ENCODE measurements at regions not wholly inside any gene's neighbourhood (a gene's known extent, or its start where the extent isn't known, plus 50 kb on each side); places are given as distances from the start of the nearest gene placed in this dataset.
A peak's percentile ranks its signal among the peaks of the same experiment; 100 is the strongest.
"Not testable (repeated sequence)": the region's sequence is repeated elsewhere in the genome, so short reads cannot be mapped to it uniquely, and the experiment has no call there.

DNA sequence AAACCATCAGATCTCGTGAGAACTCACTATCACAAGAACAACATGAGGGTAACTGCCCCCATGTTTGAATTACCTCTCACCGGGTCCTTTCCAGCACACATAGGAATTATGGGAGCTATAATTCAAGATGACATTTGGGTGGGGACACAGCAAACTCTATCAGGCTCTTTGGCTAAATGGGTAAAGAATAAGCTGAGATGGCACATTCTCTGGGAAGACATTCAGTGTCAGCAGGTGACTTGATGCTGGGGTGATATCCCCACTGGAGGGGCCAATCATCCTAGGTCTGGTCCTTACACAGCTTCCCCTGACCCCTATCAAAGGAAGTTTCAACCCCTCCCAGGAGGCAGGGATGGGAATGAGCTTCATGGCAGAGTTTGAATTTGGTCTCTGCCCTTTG, 664.0 kb upstream of the EEF2KMT start:
- DNase-seq (ENCODE audit: low spot score) = no peak

DNA sequence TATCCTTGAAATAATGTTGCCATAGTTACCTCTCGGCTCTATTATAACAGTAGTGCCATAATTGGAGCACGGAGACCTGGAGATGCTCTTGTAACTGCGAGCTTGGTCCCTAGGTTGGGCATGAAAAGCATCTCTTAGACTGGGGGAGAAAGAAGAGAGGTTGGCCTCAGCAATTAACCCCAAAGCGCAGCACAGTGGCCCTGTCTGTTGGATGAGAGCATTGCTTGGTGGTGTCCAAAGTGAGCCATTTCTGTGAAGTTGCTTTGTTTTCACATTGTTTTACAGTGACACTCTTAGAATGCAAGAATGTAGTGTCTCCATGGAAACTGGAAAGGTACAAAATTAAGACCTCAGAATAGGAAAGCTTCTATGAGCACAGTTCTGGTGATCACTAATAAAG, 660.7 kb upstream of the EEF2KMT start:
- DNase-seq (ENCODE audit: low spot score) = no peak

- DNase-seq (ENCODE audit: low spot score) = peak; percentile 5
Observed at GRCh38 chr16:5756969-5757368, 659.4 kb upstream of the EEF2KMT start.

- no peak for DNase-seq (ENCODE audit: low spot score)
Observed at GRCh38 chr16:5753381-5753780, 655.8 kb upstream of the EEF2KMT start.

DNA sequence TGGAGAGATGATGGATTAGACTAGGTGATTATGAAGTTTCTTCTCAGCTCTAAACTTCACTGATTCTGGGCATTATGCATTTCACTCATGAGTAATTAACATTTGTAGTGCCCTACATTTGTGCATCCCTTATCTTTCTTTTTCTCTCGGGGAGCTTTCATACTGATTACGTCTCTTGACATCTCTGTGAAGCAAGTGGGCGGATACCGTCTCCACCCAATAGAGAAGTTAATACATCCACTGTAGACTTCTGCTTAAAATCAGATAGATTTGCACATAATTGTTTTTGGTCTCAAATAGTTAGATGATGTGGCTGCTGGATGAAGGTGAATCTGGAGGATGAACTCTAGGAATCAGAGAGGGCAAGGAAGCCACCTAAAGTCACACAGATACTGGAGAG, 653.6 kb upstream of the EEF2KMT start:
- no peak for DNase-seq (ENCODE audit: low spot score)

DNA sequence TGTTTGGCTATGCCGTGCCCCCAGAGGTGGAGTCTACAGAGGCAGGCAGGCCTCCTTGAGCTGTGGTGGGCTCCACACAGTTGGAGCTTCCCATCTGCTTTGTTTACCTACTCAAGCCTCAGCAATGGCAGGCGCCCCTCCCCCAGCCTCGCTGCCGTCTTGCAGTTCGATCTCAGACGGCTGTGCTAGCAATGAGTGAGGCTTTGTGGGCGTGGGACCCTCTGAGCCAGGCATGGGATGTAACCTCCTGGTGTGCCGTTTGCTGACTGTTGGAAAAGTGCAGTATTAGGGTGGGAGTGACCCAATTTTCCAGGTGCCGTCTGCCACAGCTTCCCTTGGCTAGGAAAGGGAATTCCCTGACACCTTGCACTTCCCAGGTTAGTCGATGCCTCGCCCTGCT, 652.8 kb upstream of the EEF2KMT start:
- not testable (repeated sequence) for DNase-seq (ENCODE audit: low spot score)

- DNase-seq (ENCODE audit: low spot score) = no peak
Observed at GRCh38 chr16:5738586-5738985, 641.0 kb upstream of the EEF2KMT start.

GRCh38 chr16:5736209-5736930, 638.8 kb upstream of the EEF2KMT start:
- DNase-seq (ENCODE audit: low spot score) = no peak

- DNase-seq (ENCODE audit: low spot score) = no peak
Observed at GRCh38 chr16:5735444-5735843, 637.8 kb upstream of the EEF2KMT start.

GRCh38 chr16:5730783-5731182, 633.2 kb upstream of the EEF2KMT start:
- no peak for DNase-seq (ENCODE audit: low spot score)

GRCh38 chr16:5722116-5722619, 624.6 kb upstream of the EEF2KMT start:
- DNase-seq (ENCODE audit: low spot score) = no peak

GRCh38 chr16:5715155-5715554, 617.6 kb upstream of the EEF2KMT start:
- DNase-seq (ENCODE audit: low spot score) = no peak

DNA sequence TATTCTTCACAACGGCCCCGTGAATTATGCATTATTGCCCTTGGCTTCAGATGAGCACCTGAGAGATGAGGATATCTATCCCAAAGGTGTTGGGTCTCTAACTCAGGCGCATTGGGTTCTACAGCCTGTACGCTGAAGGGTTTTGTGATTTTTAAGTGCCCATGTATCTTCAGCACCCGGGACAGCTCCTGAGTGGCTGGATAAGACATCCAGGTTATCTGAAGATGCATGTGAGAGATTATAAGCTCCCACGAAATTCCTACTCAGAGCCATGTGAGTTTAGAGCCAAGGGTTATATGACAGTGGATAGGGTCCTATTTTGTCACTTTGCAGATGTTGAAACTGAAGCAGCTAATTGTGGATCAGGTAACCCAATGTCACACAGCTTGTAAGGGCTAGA, 612.3 kb upstream of the EEF2KMT start:
- peak; percentile 41 for DNase-seq (ENCODE audit: low spot score)

DNA sequence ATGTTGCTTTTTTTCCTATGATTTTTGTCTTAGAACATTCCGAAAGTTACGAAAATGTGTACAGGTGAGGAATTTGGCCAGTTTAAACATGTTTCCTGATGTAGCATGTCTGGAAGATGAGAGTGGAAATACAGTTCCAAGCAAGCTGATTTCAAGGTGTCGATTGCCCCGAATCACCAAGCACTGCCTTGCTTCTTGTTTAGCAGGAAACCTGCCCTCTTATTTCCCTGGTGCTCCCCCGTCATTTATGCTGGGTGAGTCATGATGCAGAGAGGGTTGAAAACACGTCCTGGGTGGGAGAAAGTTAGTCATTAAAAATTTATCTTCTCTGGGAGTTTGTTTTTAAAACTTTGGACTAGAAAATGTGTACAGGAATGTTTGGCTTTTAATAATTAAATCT, 608.6 kb upstream of the EEF2KMT start:
- no peak for DNase-seq (ENCODE audit: low spot score)

DNA sequence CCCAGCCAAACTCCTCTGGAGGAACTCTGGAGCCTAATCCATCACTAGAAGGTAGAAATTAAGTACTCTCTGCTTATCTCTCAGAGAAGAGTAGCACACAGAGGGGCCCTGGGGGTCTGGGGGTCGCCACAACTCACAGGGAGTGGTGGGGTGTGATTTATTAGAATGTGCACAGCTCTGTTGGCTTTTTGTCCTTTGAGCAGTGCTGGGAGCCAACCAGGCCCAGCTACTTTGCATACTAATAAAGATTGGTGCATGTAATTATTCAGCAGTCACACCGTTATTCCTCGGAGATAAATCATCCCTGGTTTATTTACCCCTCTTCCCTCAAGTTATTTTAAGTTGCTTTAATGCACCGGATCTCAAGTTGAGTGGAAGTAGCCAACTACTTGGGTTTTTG, 606.7 kb upstream of the EEF2KMT start:
- DNase-seq (ENCODE audit: low spot score) = no peak

DNA sequence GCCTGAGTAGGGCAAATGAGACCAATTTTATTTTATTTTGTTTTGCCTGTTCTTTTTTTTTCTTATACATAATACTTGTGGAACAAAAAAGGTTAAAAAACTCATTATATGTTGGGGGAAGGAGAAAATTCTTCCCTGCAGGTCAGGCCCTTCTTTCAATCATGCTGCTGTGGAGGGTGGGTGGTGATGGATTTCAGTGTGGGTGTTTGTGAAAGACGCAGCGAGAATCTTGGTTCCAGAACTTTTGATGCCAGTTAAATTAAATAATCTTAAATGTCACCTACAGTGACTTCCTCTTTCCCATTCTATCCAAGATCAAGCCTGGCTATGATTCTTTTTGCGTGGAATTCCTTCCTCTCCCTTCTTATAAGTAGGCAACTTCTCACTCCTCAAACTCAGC, 595.8 kb upstream of the EEF2KMT start:
- no peak for DNase-seq (ENCODE audit: low spot score)

DNA sequence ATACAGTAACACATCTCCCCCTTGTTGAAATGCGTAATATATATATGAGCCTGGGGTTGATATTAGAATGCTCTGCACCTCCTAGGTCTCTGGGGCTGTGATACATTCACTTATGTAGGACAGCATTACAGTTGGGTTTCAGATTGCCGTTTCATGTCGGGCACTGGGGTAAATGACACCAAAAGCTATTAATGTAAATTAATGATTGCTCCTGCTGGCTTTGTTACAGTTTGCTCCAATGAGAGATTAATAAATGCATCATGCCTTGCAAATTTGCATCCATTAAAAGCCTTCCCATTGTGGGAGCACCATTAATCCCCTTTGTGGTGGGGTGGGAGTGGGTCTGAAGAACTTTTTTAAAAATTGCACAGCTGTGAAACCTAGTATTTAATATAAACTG, 584.4 kb upstream of the EEF2KMT start:
- DNase-seq (ENCODE audit: low spot score) = no peak

DNA sequence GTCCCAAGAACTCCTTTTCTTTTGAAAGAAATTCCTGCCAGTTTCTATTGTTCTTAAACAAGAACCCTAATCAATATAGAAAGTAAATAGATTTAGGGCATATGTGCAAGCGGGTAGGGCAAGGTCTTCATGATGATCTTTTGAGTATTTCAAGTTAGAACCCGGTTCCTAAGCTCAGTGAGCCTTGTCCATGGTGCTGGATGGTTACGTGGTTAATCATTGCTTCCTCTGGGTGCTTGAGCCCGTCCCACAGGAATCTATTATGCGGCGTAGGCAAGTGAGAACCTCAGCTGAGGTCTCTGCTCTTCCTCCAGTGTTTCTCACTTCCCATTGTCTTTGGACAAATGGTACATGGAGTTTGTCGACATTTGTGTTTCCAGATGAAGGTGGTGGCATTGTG, 580.8 kb upstream of the EEF2KMT start:
- DNase-seq (ENCODE audit: low spot score) = peak; percentile 19

- DNase-seq (ENCODE audit: low spot score) = no peak
Observed at GRCh38 chr16:5671421-5671820, 573.8 kb upstream of the EEF2KMT start.

DNA sequence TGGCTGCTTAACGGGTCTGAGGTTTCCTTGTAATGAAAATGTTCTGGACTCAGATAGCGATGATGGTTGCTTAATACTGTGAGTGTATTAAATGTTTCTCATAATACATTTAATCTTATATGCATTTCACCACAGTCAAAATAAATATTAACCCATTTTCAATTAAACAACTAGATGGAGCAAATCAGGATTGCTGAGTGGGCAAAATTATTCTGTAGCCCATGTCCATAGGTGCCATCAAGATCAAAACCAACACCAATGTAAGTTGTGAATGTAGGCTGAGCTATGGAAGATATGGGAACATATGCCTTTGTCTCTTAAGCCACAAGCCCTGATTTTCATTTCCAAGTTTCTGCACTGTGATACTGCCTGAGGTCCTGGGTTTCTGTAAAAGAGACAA, 572.6 kb upstream of the EEF2KMT start:
- no peak for DNase-seq (ENCODE audit: low spot score)

DNA sequence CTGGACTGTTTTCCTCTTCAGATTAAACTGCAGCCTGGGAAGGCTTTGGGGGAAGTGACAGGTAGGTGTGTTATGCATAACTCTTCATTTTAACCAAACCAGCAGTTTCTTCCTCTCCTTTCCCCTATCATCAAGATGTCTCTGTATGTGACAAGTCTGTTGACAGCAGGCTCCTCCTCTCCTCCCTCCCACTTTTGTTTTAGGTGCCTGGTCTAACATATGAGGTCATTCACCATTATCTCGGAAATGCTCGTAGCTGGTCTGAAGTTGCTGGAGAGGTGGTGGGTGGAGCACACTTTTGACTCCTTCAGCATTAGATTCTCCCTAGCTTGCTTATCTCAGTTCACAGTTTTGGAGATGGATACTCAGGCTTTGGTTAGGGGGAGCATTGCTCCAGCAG, 571.0 kb upstream of the EEF2KMT start:
- DNase-seq (ENCODE audit: low spot score) = no peak

- no peak for DNase-seq (ENCODE audit: low spot score)
Observed at GRCh38 chr16:5665834-5666233, 568.2 kb upstream of the EEF2KMT start.

GRCh38 chr16:5653789-5654188, 556.2 kb upstream of the EEF2KMT start:
- no peak for DNase-seq (ENCODE audit: low spot score)

- no peak for DNase-seq (ENCODE audit: low spot score)
Observed at GRCh38 chr16:5653041-5653440, 555.4 kb upstream of the EEF2KMT start.

Data from RKO (cell line).